Esophagus muscularis mucosa (tissue), 4 donors: ENCODE measurements at regions not wholly inside any gene's neighbourhood (a gene's known extent, or its start where the extent isn't known, plus 50 kb on each side); places are given as distances from the start of the nearest gene placed in this dataset.

Source experiments
- DNase-seq: peaks from one replicate; pipeline ENCODE4 v3.0.0-alpha.2; 2017; ENCODE audit errors: extremely low spot score
- H3K27ac ChIP-seq, 4 donors: fragments of 200-600 bp; sonication (generic); replicated peaks in 1 of 4; 1 replicate in 3 of 4; 2 replicates in 1 of 4; pipeline ENCODE4 v1.5.1; 2016 to 2019; ENCODE audit warnings: mild to moderate bottlenecking in 1 of 4
- H3K27me3 ChIP-seq, 4 donors: fragments of 200-600 bp; sonication (generic); one replicate each; pipeline versions ENCODE4 v1.5.1 to v1.6.0; 2016 to 2019
- H3K36me3 ChIP-seq, 4 donors: fragments of 200-600 bp; sonication (generic); one replicate each; pipeline ENCODE4 v1.5.1; 2016 to 2019
- H3K4me1 ChIP-seq, 4 donors: fragments of 200-600 bp; sonication (generic); one replicate each; pipeline ENCODE4 v1.5.1; 2016 to 2019
- H3K4me3 ChIP-seq, 4 donors: fragments of 200-600 bp; sonication (generic); 1 replicate in 2 of 4; 2 replicates in 2 of 4; pipeline ENCODE4 v1.5.1; 2016 to 2019; ENCODE audit warnings: mild to moderate bottlenecking in 4 of 4, moderate library complexity in 1 of 4
- H3K9me3 ChIP-seq, 4 donors: fragments of 200-600 bp; sonication (generic); 1 replicate in 3 of 4; 2 replicates in 1 of 4; pipeline ENCODE4 v1.5.1; 2016 to 2019
- CTCF ChIP-seq, 3 experiments: fragments of 200-600 bp in 2 of 3; fragments of 450-650 bp in 1 of 3; sonication (generic) in 2 of 3; IDR thresholded peaks; one replicate each; pipeline ENCODE4 v1.5.1; 2017 to 2019; ENCODE audit warnings: antibody characterized with exemption in 3 of 3, mild to moderate bottlenecking in 2 of 3, moderate library complexity in 1 of 3
- EP300 ChIP-seq: sonication (generic); formaldehyde crosslinking; IDR thresholded peaks from one replicate; pipeline ENCODE4 v1.6.1; 2017; ENCODE audit warnings: antibody characterized with exemption
- POLR2A ChIP-seq: fragments of 450-650 bp; IDR thresholded peaks from one replicate; pipeline ENCODE4 v1.6.1; 2017; ENCODE audit warnings: antibody characterized with exemption, moderate library complexity, mild to moderate bottlenecking, low read depth
- POLR2AphosphoS5 ChIP-seq, 2 donors: sonication (generic); formaldehyde crosslinking; IDR thresholded peaks; one replicate each; pipeline ENCODE4 v1.6.1; 2017; ENCODE audit warnings: antibody characterized with exemption in 2 of 2
- WGBS: methylation state at CpG from one replicate; pipeline ENCODE4 v1.1.5; 2018; 5-methylcytosine and 5-hydroxymethylcytosine counted together
- intact Hi-C: fragments of 100-400 bp; cut with DNase I; formaldehyde crosslinking; loops from one replicate; pipeline ENCODE4 v1.15.1; 2023

- WGBS: 69% methylated on average over 6 of the region's 6 CpGs
- intact Hi-C loops: no loop called here
- H3K9me3 ChIP-seq: no peaks in the 10 kb centered on the region
- DNase-seq: no peak
- no peak overlapping the region for H3K4me3 ChIP-seq
- TF ChIP-seq CTCF (IDR thresholded peaks at IDR 0.05) (no peak), EP300 (no peak), POLR2A (no peak), POLR2AphosphoS5 (IDR thresholded peaks at IDR 0.05) (no peak)
- peaks cover 10 to 24% (median 13%) of the 10 kb centered on the region in 4 donors for H3K4me1 ChIP-seq
- H3K36me3 ChIP-seq: no peaks in the 10 kb centered on the region
- no peak overlapping the region for H3K27ac ChIP-seq
- H3K27me3 ChIP-seq: no peaks in the 10 kb centered on the region
These were observed 104.0 kb upstream of the CARMIL1 start for GRCh38 chr6:25175196-25175595.

GRCh38 chr6:25175681-25176080 is 103.5 kb upstream of the CARMIL1 start:
- WGBS: 77% methylated on average over 2 of the region's 2 CpGs
- no peaks in the 10 kb centered on the region for H3K9me3 ChIP-seq
- no peak overlapping the region for H3K4me3 ChIP-seq
- H3K36me3 ChIP-seq: no peaks in the 10 kb centered on the region
- H3K27me3 ChIP-seq: no peaks in the 10 kb centered on the region
- H3K4me1 ChIP-seq: peaks cover 10 to 24% (median 13%) of the 10 kb centered on the region in 4 donors
- DNase-seq: no peak
- TF ChIP-seq POLR2AphosphoS5 (IDR thresholded peaks at IDR 0.05) (no peak), CTCF (IDR thresholded peaks at IDR 0.05) (no peak), EP300 (no peak), POLR2A (no peak)
- H3K27ac ChIP-seq: no peak overlapping the region
- intact Hi-C loops: no loop called here

- Histone ChIP-seq H3K36me3 (no peaks in the 10 kb centered on the region), H3K9me3 (no peaks in the 10 kb centered on the region), H3K27me3 (no peaks in the 10 kb centered on the region), H3K4me3 (no peak overlapping the region), H3K27ac (no peak overlapping the region), H3K4me1 (peaks cover 10 to 24% (median 13%) of the 10 kb centered on the region in 4 donors)
- TF ChIP-seq POLR2A (no peak), EP300 (no peak), POLR2AphosphoS5 (IDR thresholded peaks at IDR 0.05) (no peak), CTCF (IDR thresholded peaks at IDR 0.05) (no peak)
- intact Hi-C loops: no loop called here
- no peak for DNase-seq
These were observed 102.7 kb upstream of the CARMIL1 start for GRCh38 chr6:25176466-25176865.

GRCh38 chr6:25177500-25178028 is 101.6 kb upstream of the CARMIL1 start:
- no peak for DNase-seq
- Histone ChIP-seq H3K4me1 (peaks cover 10 to 24% (median 13%) of the 10 kb centered on the region in 4 donors), H3K36me3 (no peaks in the 10 kb centered on the region), H3K4me3 (no peak overlapping the region), H3K9me3 (no peaks in the 10 kb centered on the region), H3K27me3 (no peaks in the 10 kb centered on the region), H3K27ac (no peak overlapping the region)
- intact Hi-C loops: no loop called here
- WGBS: 100% methylated on average over 1 of the region's 1 CpG
- TF ChIP-seq CTCF (IDR thresholded peaks at IDR 0.05): no peak
- TF ChIP-seq EP300: no peak
- TF ChIP-seq POLR2A: no peak
- TF ChIP-seq POLR2AphosphoS5 (IDR thresholded peaks at IDR 0.05): no peak
